ENCODE measurements at regions not wholly inside any gene's neighbourhood (a gene's known extent, or its start where the extent isn't known, plus 50 kb on each side); places are given as distances from the start of the nearest gene placed in this dataset.

GRCh38 chr12:24121911-24122310 lies 172.4 kb upstream of the SOX5 start:
- DNase-seq = no peak

- no peak for DNase-seq
These were observed 169.2 kb upstream of the SOX5 start for GRCh38 chr12:24118668-24119067.

GRCh38 chr12:24116548-24116947 lies 167.1 kb upstream of the SOX5 start:
- DNase-seq = no peak

GRCh38 chr12:24113701-24114100 lies 164.2 kb upstream of the SOX5 start:
- no peak for DNase-seq

GRCh38 chr12:24111616-24112015 lies 162.1 kb upstream of the SOX5 start:
- no peak for DNase-seq

- no peak for DNase-seq
These were observed 161.6 kb upstream of the SOX5 start for GRCh38 chr12:24111086-24111485.

GRCh38 chr12:24109381-24110039 lies 160.0 kb upstream of the SOX5 start:
- no peak for DNase-seq

GRCh38 chr12:24102676-24103075 lies 153.2 kb upstream of the SOX5 start:
- DNase-seq = no peak

- DNase-seq = no peak
These were observed 150.1 kb upstream of the SOX5 start for GRCh38 chr12:24099576-24099975.

- DNase-seq = no peak
These were observed 145.8 kb upstream of the SOX5 start for GRCh38 chr12:24095245-24095644.

GRCh38 chr12:24089510-24089890 lies 140.0 kb upstream of the SOX5 start:
- no peak for DNase-seq

- DNase-seq = no peak
These were observed 139.5 kb upstream of the SOX5 start for GRCh38 chr12:24088751-24089509.

- no peak for DNase-seq
These were observed 137.8 kb upstream of the SOX5 start for GRCh38 chr12:24087294-24087693.

GRCh38 chr12:24084800-24085199 lies 135.3 kb upstream of the SOX5 start:
- DNase-seq = no peak

GRCh38 chr12:24083838-24084237 lies 134.4 kb upstream of the SOX5 start:
- DNase-seq = no peak

- no peak for DNase-seq
These were observed 132.1 kb upstream of the SOX5 start for GRCh38 chr12:24081606-24082005.

GRCh38 chr12:24081092-24081529 lies 131.6 kb upstream of the SOX5 start:
- DNase-seq = no peak

GRCh38 chr12:24080465-24080864 lies 131.0 kb upstream of the SOX5 start:
- DNase-seq = no peak

- DNase-seq = no peak
These were observed 129.6 kb upstream of the SOX5 start for GRCh38 chr12:24079083-24079482.

- DNase-seq = no peak
These were observed 128.9 kb upstream of the SOX5 start for GRCh38 chr12:24078318-24078765.

- DNase-seq = no peak
These were observed 127.7 kb upstream of the SOX5 start for GRCh38 chr12:24077161-24077560.

GRCh38 chr12:24075650-24076049 lies 126.2 kb upstream of the SOX5 start:
- DNase-seq = no peak

GRCh38 chr12:24073170-24073810 lies 123.8 kb upstream of the SOX5 start:
- no peak for DNase-seq

- no peak for DNase-seq
These were observed 122.8 kb upstream of the SOX5 start for GRCh38 chr12:24072302-24072701.
